ENCODE measurements at regions not wholly inside any gene's neighbourhood (a gene's known extent, or its start where the extent isn't known, plus 50 kb on each side); places are given as distances from the start of the nearest gene placed in this dataset.

Small RNAs in the stretch of these regions (small RNA-seq; reads per million reads assigned to genes)
- gene RNA5SP166 (0 reads per million in 2 experiments), gene RNU7-197P (0 reads per million in 2 experiments)

Measured in NCI-H460 (cell line).